GM23338 (cell line): ENCODE measurements at regions not wholly inside any gene's neighbourhood (a gene's known extent, or its start where the extent isn't known, plus 50 kb on each side); places are given as distances from the start of the nearest gene placed in this dataset.

ENCODE experiments used
- ATAC-seq: fragments of 200-7000 bp; cut with Tn5 transposase; 3 replicates; pipeline ENCODE4 v1.9.1; 2020
- DNase-seq: peaks from one replicate; pipeline ENCODE4 v3.0.0-alpha.2; 2015; ENCODE audit warnings: low spot score
- H2AFZ ChIP-seq: fragments of 200-600 bp; sonication (generic); 2 replicates; pipeline ENCODE4 v1.8.0; 2016; ENCODE audit warnings: antibody characterized with exemption, mild to moderate bottlenecking, moderate library complexity
- H3F3A ChIP-seq: fragments of 200-600 bp; sonication (generic); replicated peaks from 2 replicates; pipeline ENCODE4 v1.8.0; 2017; ENCODE audit warnings: antibody characterized with exemption, mixed run types, low read depth
- H3K27ac ChIP-seq: fragments of 200-600 bp; sonication (generic); 2 replicates; pipeline ENCODE4 v1.6.1; 2016; ENCODE audit warnings: low read depth
- H3K27me3 ChIP-seq: fragments of 200-600 bp; sonication (generic); 2 replicates; pipeline ENCODE4 v1.8.0; 2016; ENCODE audit warnings: mild to moderate bottlenecking, mixed run types, moderate library complexity; ENCODE audit not compliant: insufficient read depth
- H3K36me3 ChIP-seq: fragments of 200-600 bp; sonication (generic); 2 replicates; pipeline ENCODE4 v1.8.0; 2016; ENCODE audit warnings: mild to moderate bottlenecking; ENCODE audit not compliant: insufficient read depth
- H3K4me1 ChIP-seq: fragments of 200-600 bp; sonication (generic); 2 replicates; pipeline ENCODE4 v1.8.0; 2016; ENCODE audit warnings: mild to moderate bottlenecking, moderate library complexity; ENCODE audit not compliant: insufficient read depth
- H3K4me2 ChIP-seq: fragments of 200-600 bp; sonication (generic); 2 replicates; pipeline ENCODE4 v1.7.1; 2017; ENCODE audit warnings: mixed run types
- H3K4me3 ChIP-seq: fragments of 200-600 bp; sonication (generic); 2 replicates; pipeline ENCODE4 v1.6.1; 2016; ENCODE audit warnings: mixed run types
- H3K79me2 ChIP-seq: fragments of 200-600 bp; sonication (generic); replicated peaks from 2 replicates; pipeline ENCODE4 v1.8.0; 2017; ENCODE audit warnings: mild to moderate bottlenecking; ENCODE audit not compliant: insufficient read depth
- H3K9me2 ChIP-seq: fragments of 200-600 bp; sonication (generic); 2 replicates; pipeline ENCODE4 v1.8.0; 2017; ENCODE audit not compliant: insufficient read depth
- H4K20me1 ChIP-seq: fragments of 200-600 bp; sonication (generic); replicated peaks from 2 replicates; pipeline ENCODE4 v1.8.0; 2017; ENCODE audit warnings: mild to moderate bottlenecking; ENCODE audit not compliant: insufficient read depth
- H3K27ac Mint-ChIP-seq: 2 replicates; pipeline ENCODE4 v1.8.0; 2020; ENCODE audit warnings: inconsistent platforms, mild to moderate bottlenecking, moderate library complexity, mixed read lengths
- H3K27me3 Mint-ChIP-seq: 3 replicates; pipeline ENCODE4 v1.8.0; 2022; ENCODE audit warnings: low read depth, mild to moderate bottlenecking, moderate library complexity, mixed read lengths, inconsistent platforms; ENCODE audit not compliant: insufficient read depth, poor library complexity
- H3K36me3 Mint-ChIP-seq: 3 replicates; pipeline ENCODE4 v1.8.0; 2021; ENCODE audit warnings: low read depth, mild to moderate bottlenecking, inconsistent platforms, moderate library complexity, mixed read lengths
- H3K4me1 Mint-ChIP-seq: 3 replicates; pipeline ENCODE4 v1.8.0; 2020; ENCODE audit warnings: mild to moderate bottlenecking, inconsistent platforms, mixed read lengths
- H3K4me3 Mint-ChIP-seq: 3 replicates; pipeline ENCODE4 v1.8.0; 2021; ENCODE audit warnings: moderate library complexity, mild to moderate bottlenecking, inconsistent platforms, mixed read lengths
- H3K9me3 Mint-ChIP-seq: 3 replicates; pipeline ENCODE4 v1.8.0; 2020; ENCODE audit warnings: moderate library complexity, mild to moderate bottlenecking, inconsistent platforms, mixed read lengths
- STAT1 ChIP-seq: IDR thresholded peaks from one replicate; pipeline ENCODE4 v1.6.1; 2016; ENCODE audit warnings: antibody characterized with exemption; ENCODE audit not compliant: unreplicated experiment
- TF ChIP-seq, protein P1 (sequence below): fragments of 250-450 bp; sonication (Bioruptor Pico); IDR thresholded peaks from 2 replicates; pipeline ENCODE4 v1.5.0; 2020; ENCODE audit warnings: mild to moderate bottlenecking, moderate library complexity
- TF ChIP-seq, protein P2 (sequence below): IDR thresholded peaks from one replicate; pipeline ENCODE4 v1.6.1; 2018; ENCODE audit warnings: antibody characterized with exemption; ENCODE audit not compliant: unreplicated experiment
- TF ChIP-seq, protein P3 (sequence below), 2 experiments: fragments of 200-600 bp in 1 of 2; sonication (generic) in 1 of 2; conservative IDR thresholded peaks; 2 replicates each; pipeline versions ENCODE4 v1.5.1 to v1.6.1; 2016 to 2017; ENCODE audit warnings: antibody characterized with exemption in 2 of 2, low read depth in 2 of 2, mild to moderate bottlenecking in 2 of 2, moderate library complexity in 1 of 2

DNA sequence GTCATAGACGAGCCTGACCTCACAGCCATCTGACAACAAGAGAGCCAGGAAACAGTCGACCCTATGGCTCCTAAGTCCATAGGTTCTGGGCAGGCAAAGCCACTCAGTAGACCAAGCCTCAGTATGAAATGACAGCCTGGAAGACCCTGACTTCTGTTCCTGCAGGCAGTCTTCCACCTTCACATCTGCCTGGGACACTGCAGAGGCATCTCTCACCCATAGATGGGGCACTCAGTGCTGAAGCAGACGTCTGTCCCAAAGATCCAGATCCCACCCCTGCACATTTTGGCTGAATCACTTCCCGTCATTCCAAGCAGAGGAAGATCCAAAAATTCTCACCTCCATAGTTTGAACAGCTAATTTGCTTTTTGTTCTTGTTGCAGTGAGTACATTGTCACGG is 139.3 kb upstream of the ZNF507 start:
- Histone ChIP-seq H3K27ac (no peak overlapping the region), H4K20me1 (no peaks in the 10 kb centered on the region), H3K9me2 (no peaks in the 10 kb centered on the region; the same call in none of the 2 replicates), H3K27me3 (no peaks in the 10 kb centered on the region), H3K36me3 (no peaks in the 10 kb centered on the region), H3F3A (no peaks in the 10 kb centered on the region), H3K4me3 (no peak overlapping the region), H3K79me2 (no peaks in the 10 kb centered on the region), H3K4me2 (no peak overlapping the region), H2AFZ (no peak overlapping the region), H3K4me1 (no peaks in the 10 kb centered on the region)
- Mint-ChIP-seq H3K9me3 (peaks cover 14% of the 10 kb centered on the region), H3K27me3 (no peaks in the 10 kb centered on the region), H3K27ac (no peak overlapping the region), H3K4me1 (peaks cover 2% of the 10 kb centered on the region; the same call in 1 of the 3 replicates), H3K36me3 (peaks cover 8% of the 10 kb centered on the region; the same call in 2 of the 3 replicates), H3K4me3 (no peak overlapping the region)
- ATAC-seq (no peak), DNase-seq (no peak)
- TF ChIP-seq STAT1: no peak
- TF ChIP-seq, protein P1, sequence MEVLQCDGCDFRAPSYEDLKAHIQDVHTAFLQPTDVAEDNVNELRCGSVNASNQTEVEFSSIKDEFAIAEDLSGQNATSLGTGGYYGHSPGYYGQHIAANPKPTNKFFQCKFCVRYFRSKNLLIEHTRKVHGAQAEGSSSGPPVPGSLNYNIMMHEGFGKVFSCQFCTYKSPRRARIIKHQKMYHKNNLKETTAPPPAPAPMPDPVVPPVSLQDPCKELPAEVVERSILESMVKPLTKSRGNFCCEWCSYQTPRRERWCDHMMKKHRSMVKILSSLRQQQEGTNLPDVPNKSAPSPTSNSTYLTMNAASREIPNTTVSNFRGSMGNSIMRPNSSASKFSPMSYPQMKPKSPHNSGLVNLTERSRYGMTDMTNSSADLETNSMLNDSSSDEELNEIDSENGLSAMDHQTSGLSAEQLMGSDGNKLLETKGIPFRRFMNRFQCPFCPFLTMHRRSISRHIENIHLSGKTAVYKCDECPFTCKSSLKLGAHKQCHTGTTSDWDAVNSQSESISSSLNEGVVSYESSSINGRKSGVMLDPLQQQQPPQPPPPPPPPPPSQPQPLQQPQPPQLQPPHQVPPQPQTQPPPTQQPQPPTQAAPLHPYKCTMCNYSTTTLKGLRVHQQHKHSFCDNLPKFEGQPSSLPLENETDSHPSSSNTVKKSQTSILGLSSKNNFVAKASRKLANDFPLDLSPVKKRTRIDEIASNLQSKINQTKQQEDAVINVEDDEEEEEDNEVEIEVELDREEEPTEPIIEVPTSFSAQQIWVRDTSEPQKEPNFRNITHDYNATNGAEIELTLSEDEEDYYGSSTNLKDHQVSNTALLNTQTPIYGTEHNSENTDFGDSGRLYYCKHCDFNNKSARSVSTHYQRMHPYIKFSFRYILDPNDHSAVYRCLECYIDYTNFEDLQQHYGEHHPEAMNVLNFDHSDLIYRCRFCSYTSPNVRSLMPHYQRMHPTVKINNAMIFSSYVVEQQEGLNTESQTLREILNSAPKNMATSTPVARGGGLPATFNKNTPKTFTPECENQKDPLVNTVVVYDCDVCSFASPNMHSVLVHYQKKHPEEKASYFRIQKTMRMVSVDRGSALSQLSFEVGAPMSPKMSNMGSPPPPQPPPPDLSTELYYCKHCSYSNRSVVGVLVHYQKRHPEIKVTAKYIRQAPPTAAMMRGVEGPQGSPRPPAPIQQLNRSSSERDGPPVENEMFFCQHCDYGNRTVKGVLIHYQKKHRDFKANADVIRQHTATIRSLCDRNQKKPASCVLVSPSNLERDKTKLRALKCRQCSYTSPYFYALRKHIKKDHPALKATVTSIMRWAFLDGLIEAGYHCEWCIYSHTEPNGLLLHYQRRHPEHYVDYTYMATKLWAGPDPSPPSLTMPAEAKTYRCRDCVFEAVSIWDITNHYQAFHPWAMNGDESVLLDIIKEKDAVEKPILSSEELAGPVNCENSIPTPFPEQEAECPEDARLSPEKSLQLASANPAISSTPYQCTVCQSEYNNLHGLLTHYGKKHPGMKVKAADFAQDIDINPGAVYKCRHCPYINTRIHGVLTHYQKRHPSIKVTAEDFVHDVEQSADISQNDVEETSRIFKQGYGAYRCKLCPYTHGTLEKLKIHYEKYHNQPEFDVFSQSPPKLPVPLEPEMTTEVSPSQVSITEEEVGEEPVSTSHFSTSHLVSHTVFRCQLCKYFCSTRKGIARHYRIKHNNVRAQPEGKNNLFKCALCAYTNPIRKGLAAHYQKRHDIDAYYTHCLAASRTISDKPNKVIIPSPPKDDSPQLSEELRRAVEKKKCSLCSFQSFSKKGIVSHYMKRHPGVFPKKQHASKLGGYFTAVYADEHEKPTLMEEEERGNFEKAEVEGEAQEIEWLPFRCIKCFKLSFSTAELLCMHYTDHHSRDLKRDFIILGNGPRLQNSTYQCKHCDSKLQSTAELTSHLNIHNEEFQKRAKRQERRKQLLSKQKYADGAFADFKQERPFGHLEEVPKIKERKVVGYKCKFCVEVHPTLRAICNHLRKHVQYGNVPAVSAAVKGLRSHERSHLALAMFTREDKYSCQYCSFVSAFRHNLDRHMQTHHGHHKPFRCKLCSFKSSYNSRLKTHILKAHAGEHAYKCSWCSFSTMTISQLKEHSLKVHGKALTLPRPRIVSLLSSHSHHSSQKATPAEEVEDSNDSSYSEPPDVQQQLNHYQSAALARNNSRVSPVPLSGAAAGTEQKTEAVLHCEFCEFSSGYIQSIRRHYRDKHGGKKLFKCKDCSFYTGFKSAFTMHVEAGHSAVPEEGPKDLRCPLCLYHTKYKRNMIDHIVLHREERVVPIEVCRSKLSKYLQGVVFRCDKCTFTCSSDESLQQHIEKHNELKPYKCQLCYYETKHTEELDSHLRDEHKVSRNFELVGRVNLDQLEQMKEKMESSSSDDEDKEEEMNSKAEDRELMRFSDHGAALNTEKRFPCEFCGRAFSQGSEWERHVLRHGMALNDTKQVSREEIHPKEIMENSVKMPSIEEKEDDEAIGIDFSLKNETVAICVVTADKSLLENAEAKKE (CRISPR knock-in tag): no peak
- TF ChIP-seq, protein P2, sequence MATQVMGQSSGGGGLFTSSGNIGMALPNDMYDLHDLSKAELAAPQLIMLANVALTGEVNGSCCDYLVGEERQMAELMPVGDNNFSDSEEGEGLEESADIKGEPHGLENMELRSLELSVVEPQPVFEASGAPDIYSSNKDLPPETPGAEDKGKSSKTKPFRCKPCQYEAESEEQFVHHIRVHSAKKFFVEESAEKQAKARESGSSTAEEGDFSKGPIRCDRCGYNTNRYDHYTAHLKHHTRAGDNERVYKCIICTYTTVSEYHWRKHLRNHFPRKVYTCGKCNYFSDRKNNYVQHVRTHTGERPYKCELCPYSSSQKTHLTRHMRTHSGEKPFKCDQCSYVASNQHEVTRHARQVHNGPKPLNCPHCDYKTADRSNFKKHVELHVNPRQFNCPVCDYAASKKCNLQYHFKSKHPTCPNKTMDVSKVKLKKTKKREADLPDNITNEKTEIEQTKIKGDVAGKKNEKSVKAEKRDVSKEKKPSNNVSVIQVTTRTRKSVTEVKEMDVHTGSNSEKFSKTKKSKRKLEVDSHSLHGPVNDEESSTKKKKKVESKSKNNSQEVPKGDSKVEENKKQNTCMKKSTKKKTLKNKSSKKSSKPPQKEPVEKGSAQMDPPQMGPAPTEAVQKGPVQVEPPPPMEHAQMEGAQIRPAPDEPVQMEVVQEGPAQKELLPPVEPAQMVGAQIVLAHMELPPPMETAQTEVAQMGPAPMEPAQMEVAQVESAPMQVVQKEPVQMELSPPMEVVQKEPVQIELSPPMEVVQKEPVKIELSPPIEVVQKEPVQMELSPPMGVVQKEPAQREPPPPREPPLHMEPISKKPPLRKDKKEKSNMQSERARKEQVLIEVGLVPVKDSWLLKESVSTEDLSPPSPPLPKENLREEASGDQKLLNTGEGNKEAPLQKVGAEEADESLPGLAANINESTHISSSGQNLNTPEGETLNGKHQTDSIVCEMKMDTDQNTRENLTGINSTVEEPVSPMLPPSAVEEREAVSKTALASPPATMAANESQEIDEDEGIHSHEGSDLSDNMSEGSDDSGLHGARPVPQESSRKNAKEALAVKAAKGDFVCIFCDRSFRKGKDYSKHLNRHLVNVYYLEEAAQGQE: no peak
- TF ChIP-seq, protein P3, sequence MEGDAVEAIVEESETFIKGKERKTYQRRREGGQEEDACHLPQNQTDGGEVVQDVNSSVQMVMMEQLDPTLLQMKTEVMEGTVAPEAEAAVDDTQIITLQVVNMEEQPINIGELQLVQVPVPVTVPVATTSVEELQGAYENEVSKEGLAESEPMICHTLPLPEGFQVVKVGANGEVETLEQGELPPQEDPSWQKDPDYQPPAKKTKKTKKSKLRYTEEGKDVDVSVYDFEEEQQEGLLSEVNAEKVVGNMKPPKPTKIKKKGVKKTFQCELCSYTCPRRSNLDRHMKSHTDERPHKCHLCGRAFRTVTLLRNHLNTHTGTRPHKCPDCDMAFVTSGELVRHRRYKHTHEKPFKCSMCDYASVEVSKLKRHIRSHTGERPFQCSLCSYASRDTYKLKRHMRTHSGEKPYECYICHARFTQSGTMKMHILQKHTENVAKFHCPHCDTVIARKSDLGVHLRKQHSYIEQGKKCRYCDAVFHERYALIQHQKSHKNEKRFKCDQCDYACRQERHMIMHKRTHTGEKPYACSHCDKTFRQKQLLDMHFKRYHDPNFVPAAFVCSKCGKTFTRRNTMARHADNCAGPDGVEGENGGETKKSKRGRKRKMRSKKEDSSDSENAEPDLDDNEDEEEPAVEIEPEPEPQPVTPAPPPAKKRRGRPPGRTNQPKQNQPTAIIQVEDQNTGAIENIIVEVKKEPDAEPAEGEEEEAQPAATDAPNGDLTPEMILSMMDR (conservative IDR thresholded peaks at IDR 0.05; ENCODE audit: low read depth in 2 of 2): peak in 1 of 2 experiments; percentile 17; a peak in 1 of 4 replicates
